GM12878 (cell line): ENCODE measurements at regions not wholly inside any gene's neighbourhood (a gene's known extent, or its start where the extent isn't known, plus 50 kb on each side); places are given as distances from the start of the nearest gene placed in this dataset.

Experiments
- RFX5 ChIP-seq: IDR thresholded peaks from 2 replicates; pipeline ENCODE4 v1.6.1; 2011; ENCODE audit warnings: low read depth, low read length, improper control_type of control experiment
- YY1 ChIP-seq: IDR thresholded peaks from 2 replicates; pipeline ENCODE4 v1.6.1; 2011; ENCODE audit warnings: low read depth, mild to moderate bottlenecking, low read length
- ZBTB40 ChIP-seq: fragments of 450-650 bp; IDR thresholded peaks from 2 replicates; pipeline ENCODE4 v1.6.1; 2016; ENCODE audit warnings: mild to moderate bottlenecking, moderate library complexity, borderline replicate concordance

- TF ChIP-seq RFX5 = no peak
- TF ChIP-seq YY1 = no peak
- no peak for TF ChIP-seq ZBTB40
These were observed 195.7 kb upstream of the PTBP2 start for GRCh38 chr1:96525657-96526557.
